GM19025 (cell line): ENCODE measurements at regions not wholly inside any gene's neighbourhood (a gene's known extent, or its start where the extent isn't known, plus 50 kb on each side); places are given as distances from the start of the nearest gene placed in this dataset.
"Not testable (repeated sequence)": the region's sequence is repeated elsewhere in the genome, so short reads cannot be mapped to it uniquely, and the experiment has no call there.

Experiments used
- ATAC-seq: cut with Tn5 transposase; IDR thresholded peaks from one replicate; pipeline ENCODE4 v1.9.1; 2021; ENCODE audit warnings: mild to moderate bottlenecking, low read depth, moderate library complexity; ENCODE audit not compliant: unreplicated experiment

DNA sequence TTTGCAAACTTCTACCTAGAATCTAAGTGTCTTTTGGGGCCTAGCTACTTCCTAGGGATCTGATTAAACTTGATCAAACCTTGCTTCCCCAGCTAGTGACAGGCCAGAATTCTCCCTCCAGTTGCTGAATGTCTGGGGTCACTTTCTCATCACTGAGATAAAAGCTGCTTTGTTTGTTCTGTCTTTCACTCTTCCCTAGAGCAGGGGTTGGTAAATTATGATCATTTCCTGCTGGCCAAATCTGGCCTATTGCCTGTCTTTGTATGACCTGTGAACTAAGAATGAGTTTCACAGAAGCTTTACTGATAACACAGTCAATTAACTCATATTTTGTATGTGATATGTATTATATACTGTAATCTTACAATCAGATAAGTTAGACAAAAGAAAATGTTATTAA, 157.8 kb upstream of the AADAT start:
- ATAC-seq = no peak

DNA sequence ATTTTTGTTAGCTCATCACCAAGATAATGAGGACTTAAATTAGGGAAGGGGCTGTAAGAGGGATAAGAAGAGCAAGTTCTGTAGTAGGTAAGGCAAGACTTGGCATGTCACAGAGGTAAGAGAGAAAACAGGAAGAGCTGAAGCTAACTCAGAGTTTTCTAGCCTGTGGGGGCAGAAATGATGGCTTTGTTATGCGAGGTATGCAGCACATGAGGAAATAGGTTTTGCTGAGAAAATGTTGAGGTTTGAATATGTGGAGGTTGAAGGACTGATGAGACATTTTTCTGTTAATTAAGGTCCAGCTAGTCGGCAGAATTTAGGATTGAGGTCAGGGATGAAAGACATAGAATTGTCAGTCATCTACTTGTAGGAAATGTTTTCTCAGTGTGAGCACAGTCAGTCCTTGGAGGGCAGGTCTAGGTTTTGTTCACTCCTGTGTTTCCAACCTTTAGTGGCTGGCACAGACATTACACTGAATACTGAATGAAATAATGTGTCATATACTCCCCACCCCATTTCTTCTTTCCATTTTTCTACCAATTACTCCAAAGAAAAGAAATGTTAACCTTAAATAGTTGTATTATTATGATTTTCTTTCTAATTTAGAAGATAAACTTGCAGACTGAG, 154.0 kb upstream of the AADAT start:
- ATAC-seq = no peak

DNA sequence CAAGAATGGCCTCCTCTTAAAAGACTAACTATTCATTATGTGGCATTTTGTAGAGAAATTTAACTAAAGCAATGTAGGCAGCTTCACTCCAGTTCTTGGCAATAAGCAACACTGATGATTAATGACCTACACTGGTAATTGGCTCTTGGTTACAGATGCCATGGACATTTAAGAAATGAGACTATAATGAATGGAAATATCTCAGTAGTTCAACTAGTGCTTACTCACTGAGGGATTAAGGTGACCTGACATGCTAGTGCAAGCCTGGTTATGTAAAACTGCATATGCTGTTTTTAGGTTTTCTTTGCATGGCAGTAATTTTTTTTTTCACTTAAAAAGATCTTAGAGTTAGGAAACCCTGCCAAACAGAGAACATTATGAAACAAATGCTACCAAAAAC, 152.7 kb upstream of the AADAT start:
- ATAC-seq = no peak

DNA sequence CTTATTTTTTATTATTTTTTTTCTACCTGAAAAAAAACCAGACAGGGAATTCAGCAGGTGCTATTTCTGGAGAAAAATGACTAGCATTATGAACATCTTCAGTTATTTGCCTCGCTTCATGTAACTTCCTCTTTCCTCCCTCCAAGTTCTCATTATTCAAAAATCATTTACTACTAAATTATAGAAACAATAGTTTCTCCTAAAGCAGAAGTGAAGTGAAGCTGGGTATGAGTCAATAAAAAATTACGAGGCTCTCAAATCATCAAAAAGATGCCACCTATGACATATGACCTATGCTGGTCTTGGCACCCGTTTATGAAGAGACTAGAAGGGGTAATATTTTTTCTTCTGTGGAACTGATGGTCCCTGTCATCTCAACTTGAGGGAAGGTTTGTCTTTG, 145.0 kb upstream of the AADAT start:
- no peak for ATAC-seq

- no peak for ATAC-seq
Observed at GRCh38 chr4:170231377-170231776, 141.6 kb upstream of the AADAT start.

DNA sequence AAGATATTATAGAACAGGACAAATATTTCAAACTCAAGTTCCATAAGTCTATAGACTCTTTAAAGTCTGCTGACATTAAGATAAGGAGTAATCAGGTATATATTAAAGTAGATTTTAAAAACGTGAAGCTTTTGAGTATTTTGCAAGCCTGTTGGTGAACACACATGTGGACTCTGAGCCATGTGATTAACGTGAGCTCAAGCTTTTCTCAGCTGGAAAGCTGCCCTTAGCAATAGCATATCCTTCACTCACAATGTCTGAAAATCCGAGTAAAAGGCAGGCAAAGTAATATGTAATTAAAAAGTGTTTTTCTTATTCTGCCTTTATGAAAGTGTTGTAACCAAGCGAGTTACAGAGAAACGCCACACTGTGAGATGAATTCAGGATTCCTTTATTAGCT, 140.5 kb upstream of the AADAT start:
- no peak for ATAC-seq

DNA sequence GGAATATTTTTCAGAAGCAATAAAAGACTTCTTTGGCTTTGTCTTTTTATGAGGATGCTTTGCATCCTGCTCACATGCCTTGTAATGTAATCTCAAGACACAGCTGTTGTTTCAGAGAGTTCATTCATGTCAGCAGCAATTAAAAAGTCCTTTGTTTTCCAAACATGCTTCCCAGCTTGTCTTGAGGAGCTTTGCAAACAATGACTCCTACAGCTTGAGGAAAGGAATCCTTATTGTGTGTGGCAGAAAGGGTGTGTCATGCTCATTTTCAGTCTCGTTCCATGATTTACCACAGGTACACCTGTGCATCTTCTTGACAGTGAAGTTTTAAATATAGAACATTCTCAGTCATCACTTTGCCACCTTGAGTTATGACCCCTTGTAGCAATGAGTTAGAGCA, 139.2 kb upstream of the AADAT start:
- no peak for ATAC-seq

- no peak for ATAC-seq
Observed at GRCh38 chr4:170227928-170228327, 138.2 kb upstream of the AADAT start.

- no peak for ATAC-seq
Observed at GRCh38 chr4:170226288-170226687, 136.5 kb upstream of the AADAT start.

GRCh38 chr4:170214731-170215130, 125.0 kb upstream of the AADAT start:
- ATAC-seq = no peak

DNA sequence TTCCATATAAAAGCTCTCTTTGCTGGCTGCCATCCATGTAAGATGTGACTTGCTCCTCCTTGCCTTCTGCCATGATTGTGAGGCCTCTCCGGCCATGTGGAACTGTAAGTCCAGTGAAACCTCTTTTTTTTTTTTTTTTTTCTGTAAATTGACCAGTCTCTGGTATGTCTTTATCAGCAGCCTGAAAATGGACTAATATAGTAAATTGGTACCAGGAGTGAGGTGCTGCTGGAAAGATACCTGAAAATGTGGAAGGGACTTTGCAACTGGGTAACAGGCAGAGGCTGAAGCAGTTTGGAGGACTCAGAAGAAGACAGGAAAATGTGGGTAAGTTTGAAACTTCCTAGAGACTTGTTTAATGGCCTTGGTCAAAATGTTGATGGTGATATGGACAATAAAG, 124.3 kb upstream of the AADAT start:
- no peak for ATAC-seq

DNA sequence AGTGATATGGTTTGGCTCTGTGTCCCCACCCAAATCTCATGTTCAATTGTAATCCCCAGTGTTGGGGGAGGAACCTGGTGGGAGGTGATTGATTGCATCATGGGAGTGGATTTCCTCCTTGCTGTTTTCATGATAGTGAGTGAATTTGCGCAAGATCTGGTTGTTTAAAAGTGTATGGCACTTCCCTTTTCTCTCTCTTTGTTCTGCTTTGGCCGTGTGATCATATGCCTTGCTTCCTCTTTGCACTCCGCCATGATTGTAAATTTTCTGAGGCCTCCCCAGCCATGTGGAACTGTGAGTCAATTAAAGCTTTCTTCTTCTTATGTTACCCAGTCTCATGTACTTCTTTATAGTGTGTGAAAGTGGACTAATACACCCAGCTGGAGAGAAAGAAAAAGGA, 113.0 kb upstream of the AADAT start:
- no peak for ATAC-seq

GRCh38 chr4:170198747-170199146, 109.0 kb upstream of the AADAT start:
- ATAC-seq = no peak

GRCh38 chr4:170194794-170195193, 105.0 kb upstream of the AADAT start:
- ATAC-seq = not testable (repeated sequence)

GRCh38 chr4:170193496-170193895, 103.7 kb upstream of the AADAT start:
- no peak for ATAC-seq

- ATAC-seq = no peak
Observed at GRCh38 chr4:170190265-170190664, 100.5 kb upstream of the AADAT start.

DNA sequence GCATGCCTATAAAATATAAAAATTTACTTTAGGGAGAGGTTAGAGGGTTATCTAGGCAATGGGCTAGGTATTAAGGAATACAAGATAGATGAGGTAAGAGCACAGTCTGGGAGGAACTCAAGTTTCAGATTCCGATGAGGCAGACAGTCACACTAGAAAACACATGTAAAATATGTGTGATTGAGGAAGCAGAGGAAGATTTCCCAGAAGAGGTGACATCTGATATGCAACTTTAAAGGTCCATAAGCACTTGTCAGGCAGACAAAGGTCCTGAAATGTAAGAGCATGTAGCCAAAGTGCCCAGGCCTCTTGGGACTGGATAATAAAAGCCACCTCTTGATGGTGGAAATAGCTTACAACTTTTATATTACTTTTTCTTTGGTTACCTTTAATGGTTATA, 81.1 kb upstream of the AADAT start:
- no peak for ATAC-seq

- ATAC-seq = no peak
Observed at GRCh38 chr4:170169699-170170098, 79.9 kb upstream of the AADAT start.

DNA sequence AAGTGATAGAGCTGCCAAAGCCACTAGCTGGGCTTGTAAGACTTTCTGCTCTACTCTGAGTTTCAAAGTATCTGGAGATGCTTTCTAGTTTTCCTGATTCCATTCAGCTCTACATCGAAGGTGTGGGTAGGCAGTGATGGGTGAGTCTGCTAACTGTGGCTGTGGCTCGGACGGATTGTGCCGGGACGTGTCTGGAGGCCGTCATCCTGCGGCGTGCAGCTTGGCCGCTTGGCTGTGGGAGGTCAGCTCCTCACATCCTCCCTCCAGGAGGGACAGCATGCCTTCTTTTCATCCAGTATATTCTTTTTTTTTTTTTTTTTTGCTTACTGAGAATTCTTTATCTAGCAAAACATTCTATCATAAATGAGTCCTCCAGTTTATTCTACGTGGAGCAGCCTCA, 77.9 kb upstream of the AADAT start:
- no peak for ATAC-seq

DNA sequence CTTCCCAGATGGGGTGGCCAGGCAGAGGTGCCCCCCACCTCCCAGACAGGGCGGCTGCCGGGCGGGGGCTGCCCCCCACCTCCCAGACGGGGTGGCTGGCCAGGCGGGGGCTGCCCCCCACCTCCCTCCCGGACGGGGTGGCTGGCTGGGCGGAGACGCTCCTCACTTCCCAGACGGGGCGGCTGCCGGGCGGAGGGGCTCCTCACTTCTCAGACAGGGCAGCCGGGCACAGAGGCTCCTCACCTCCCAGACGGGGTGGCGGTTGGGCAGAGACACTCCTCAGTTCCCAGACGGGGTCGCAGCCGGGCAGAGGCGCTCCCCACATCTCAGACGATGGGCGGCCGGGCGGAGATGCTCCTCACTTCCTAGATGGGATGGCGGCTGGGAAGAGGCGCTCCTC, 76.4 kb upstream of the AADAT start:
- ATAC-seq = not testable (repeated sequence)

DNA sequence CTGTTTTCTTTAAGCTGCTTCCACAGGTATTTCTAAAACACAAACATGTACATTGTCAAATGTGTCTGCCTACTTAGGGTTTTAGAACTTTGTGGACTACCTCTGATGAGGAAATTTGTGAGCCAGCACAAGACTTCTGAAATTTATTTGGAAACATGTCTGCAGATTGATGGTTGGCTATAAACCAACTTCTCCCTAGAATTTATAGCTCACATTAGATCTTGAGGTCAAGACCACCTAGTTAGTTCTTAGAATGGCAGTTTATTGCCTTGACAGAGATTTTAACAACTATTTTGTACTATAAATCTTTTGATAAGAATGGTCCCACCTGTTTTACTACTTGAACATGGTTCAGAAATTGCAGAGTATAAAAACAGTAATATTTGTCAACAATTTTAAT, 72.7 kb upstream of the AADAT start:
- ATAC-seq = no peak

- ATAC-seq = no peak
Observed at GRCh38 chr4:170157670-170158069, 67.9 kb upstream of the AADAT start.

GRCh38 chr4:170145120-170145519, 55.4 kb upstream of the AADAT start:
- no peak for ATAC-seq
